Heart left ventricle (tissue), 14 donors: ENCODE measurements at regions not wholly inside any gene's neighbourhood (a gene's known extent, or its start where the extent isn't known, plus 50 kb on each side); places are given as distances from the start of the nearest gene placed in this dataset.

ENCODE experiments used
- ATAC-seq, 4 donors: fragments of 200-7000 bp; cut with Tn5 transposase; one replicate each; pipeline ENCODE4 v1.9.1; 2020 to 2022; ENCODE audit warnings: moderate library complexity in 4 of 4, mild to moderate bottlenecking in 3 of 4, moderate number of reproducible peaks in 1 of 4
- DNase-seq, 5 donors: peaks; one replicate each; pipeline ENCODE4 v3.0.0-alpha.2; 2020
- H3K27ac ChIP-seq, 12 donors: fragments of 200-600 bp; sonication (generic) in 4 of 12; one replicate each; pipeline versions ENCODE4 v1.5.0 to v1.8.0; 2016 to 2022; ENCODE audit warnings: mild to moderate bottlenecking in 2 of 12
- H3K27me3 ChIP-seq, 9 donors: fragments of 200-600 bp; sonication (generic) in 2 of 9; one replicate each; pipeline versions ENCODE4 v1.5.1 to v1.8.0; 2016 to 2022; ENCODE audit warnings: mild to moderate bottlenecking in 3 of 9
- H3K36me3 ChIP-seq, 9 donors: fragments of 200-600 bp; sonication (generic) in 2 of 9; one replicate each; pipeline versions ENCODE4 v1.5.0 to v1.8.0; 2018 to 2022; ENCODE audit warnings: mild to moderate bottlenecking in 2 of 9
- H3K4me1 ChIP-seq, 12 donors: fragments of 200-600 bp; sonication (generic) in 4 of 12; one replicate each; pipeline versions ENCODE4 v1.5.0 to v1.8.0; 2016 to 2022; ENCODE audit warnings: mild to moderate bottlenecking in 3 of 12
- H3K4me3 ChIP-seq, 12 donors: fragments of 200-600 bp; sonication (generic) in 4 of 12; one replicate each; pipeline versions ENCODE4 v1.5.0 to v1.8.0; 2017 to 2022; ENCODE audit warnings: mild to moderate bottlenecking in 9 of 12, moderate library complexity in 4 of 12
- H3K9me3 ChIP-seq, 12 donors: fragments of 200-600 bp; sonication (generic) in 4 of 12; one replicate each; pipeline versions ENCODE4 v1.5.0 to v1.8.0; 2016 to 2022; ENCODE audit warnings: mild to moderate bottlenecking in 1 of 12
- POLR2A ChIP-seq, 2 donors: fragments of 450-650 bp; IDR thresholded peaks; one replicate each; pipeline ENCODE4 v1.6.1; 2017; ENCODE audit warnings: antibody characterized with exemption in 2 of 2, mild to moderate bottlenecking in 2 of 2, moderate library complexity in 2 of 2
- intact Hi-C, 10 donors: fragments of 100-400 bp; cut with DNase I; formaldehyde crosslinking; loops; one replicate each; pipeline versions ENCODE4 v1.11.1 to v1.14.2; 2022
- TF ChIP-seq, protein P1 (sequence below), 12 donors: fragments of 200-600 bp; sonication (generic) in 4 of 12; IDR thresholded peaks; one replicate each; pipeline versions ENCODE4 v1.5.0 to v1.8.0; 2018 to 2022; ENCODE audit warnings: antibody characterized with exemption in 12 of 12, mild to moderate bottlenecking in 5 of 12
- donor health status: ischemic (EF 13 %, LVEDD 7.1; RV severe dilation, severe dysfunction).
- donor health status: DM: no; HTN: yes; CAD: no.
- donor health status: DM: no; HTN: no; CAD: no.
- donor health status: ischemic (EF 25% LVEDD 6.9; RV normal size, moderate dysfunction).
- donor health status: ischemic (EF 25% LVEDD 5.7; RV mildly dilated, moderate dysfunction).
- donor health status: DM: yes; HTN: yes; CAD: no.
- donor health status: ischemic (EF 35%, LVEDD 5.7; RV mildly dilated, moderate dysfunction).
- donor health status: nonischemic (EF 11% LVEDD 7.7; RV severe dilation, severe dysfunction).
- donor health status: DM: yes; HTN: yes; CAD: no.
- donor health status: PGD.
- donor health status: ischemic (EF 29% LVEDD 5.4; RV normal size, mild dysfunction).
- donor health status: nonischemic (EF 23%, LVEDD 6.1; RV moderate dilation, normal function).

DNA sequence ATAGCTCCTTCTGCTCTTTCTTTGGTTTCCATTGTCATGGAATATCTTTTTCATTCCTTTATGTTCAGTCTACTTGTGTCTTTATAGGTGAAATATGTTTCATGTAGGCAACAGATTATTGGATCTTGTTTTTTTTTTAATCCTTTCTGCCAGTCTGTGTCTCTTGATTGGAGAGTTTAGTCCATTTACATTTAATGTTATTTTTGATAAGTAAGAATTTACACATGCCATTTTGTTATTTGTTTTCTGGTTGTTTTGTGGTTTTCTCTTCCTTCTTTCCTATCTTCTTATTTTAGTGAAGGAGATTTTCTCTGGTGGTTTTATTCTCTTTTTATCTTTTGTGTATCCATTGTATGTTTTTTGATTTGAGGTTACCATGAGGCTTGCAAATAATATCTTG is 52.5 kb upstream of the TAS2R16 start:
- Histone ChIP-seq H3K27ac (no peak overlapping the region), H3K9me3 (peaks cover 0 to 49% (median 16%) of the 10 kb centered on the region in 12 donors), H3K4me3 (no peak overlapping the region), H3K36me3 (no peaks in the 10 kb centered on the region), H3K27me3 (no peaks in the 10 kb centered on the region), H3K4me1 (no peaks in the 10 kb centered on the region)
- DNase-seq, result no peak
- intact Hi-C loops, result no loop called here
- TF ChIP-seq POLR2A (IDR thresholded peaks at IDR 0.05), result no peak
- TF ChIP-seq, protein P1, sequence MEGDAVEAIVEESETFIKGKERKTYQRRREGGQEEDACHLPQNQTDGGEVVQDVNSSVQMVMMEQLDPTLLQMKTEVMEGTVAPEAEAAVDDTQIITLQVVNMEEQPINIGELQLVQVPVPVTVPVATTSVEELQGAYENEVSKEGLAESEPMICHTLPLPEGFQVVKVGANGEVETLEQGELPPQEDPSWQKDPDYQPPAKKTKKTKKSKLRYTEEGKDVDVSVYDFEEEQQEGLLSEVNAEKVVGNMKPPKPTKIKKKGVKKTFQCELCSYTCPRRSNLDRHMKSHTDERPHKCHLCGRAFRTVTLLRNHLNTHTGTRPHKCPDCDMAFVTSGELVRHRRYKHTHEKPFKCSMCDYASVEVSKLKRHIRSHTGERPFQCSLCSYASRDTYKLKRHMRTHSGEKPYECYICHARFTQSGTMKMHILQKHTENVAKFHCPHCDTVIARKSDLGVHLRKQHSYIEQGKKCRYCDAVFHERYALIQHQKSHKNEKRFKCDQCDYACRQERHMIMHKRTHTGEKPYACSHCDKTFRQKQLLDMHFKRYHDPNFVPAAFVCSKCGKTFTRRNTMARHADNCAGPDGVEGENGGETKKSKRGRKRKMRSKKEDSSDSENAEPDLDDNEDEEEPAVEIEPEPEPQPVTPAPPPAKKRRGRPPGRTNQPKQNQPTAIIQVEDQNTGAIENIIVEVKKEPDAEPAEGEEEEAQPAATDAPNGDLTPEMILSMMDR (IDR thresholded peaks at IDR 0.05), result no peak
- ATAC-seq, result no peak
